PC-9 (cell line): ENCODE measurements at regions not wholly inside any gene's neighbourhood (a gene's known extent, or its start where the extent isn't known, plus 50 kb on each side); places are given as distances from the start of the nearest gene placed in this dataset.
"Not testable (repeated sequence)": the region's sequence is repeated elsewhere in the genome, so short reads cannot be mapped to it uniquely, and the experiment has no call there.

Experiments used
- BruUV-seq: library from RNA; stranded (reverse); fragments of 400-500 nt; replicated peaks from 2 replicates; lab custom pipeline; 2021; lab: Mats Ljungman, UMichigan
- CTCF ChIA-PET: fragments of 300-600 bp; sonication (Branson Sonifier 250); formaldehyde crosslinking; loops from one replicate; lab custom pipeline; 2022; ENCODE audit warnings: antibody characterized with exemption; lab: Charles Lee
- POLR2A ChIA-PET: fragments of 300-600 bp; sonication (Branson Sonifier 250); formaldehyde crosslinking; loops from one replicate; lab custom pipeline; 2022; ENCODE audit warnings: antibody characterized with exemption; ENCODE audit not compliant: unreplicated experiment; lab: Charles Lee
- DNase-seq, 2 experiments: peaks; one replicate each; pipeline versions ENCODE4 v3.0.0 to v3.0.0-alpha.2; 2015 to 2022; ENCODE audit warnings: mixed read lengths in 1 of 2
- H2AFZ ChIP-seq: fragments of 200-600 bp; sonication (generic); 2 replicates; pipeline ENCODE4 v1.8.1; 2017; ENCODE audit warnings: antibody characterized with exemption
- H3F3A ChIP-seq: fragments of 200-600 bp; sonication (generic); 2 replicates; pipeline ENCODE4 v1.8.1; 2017; ENCODE audit warnings: antibody characterized with exemption, mild to moderate bottlenecking, low read depth; ENCODE audit not compliant: insufficient read depth
- H3K27ac ChIP-seq: fragments of 200-600 bp; sonication (generic); 2 replicates; pipeline ENCODE4 v1.6.1; 2016; ENCODE audit warnings: mixed run types
- H3K27me3 ChIP-seq: fragments of 200-600 bp; sonication (generic); 2 replicates; pipeline ENCODE4 v1.6.1; 2016; ENCODE audit warnings: low read depth, mixed run types; ENCODE audit not compliant: insufficient read depth
- H3K36me3 ChIP-seq: fragments of 200-600 bp; sonication (generic); 2 replicates; pipeline ENCODE4 v1.6.1; 2016; ENCODE audit warnings: low read depth, mixed run types
- H3K4me1 ChIP-seq: fragments of 200-600 bp; sonication (generic); replicated peaks from 2 replicates; pipeline ENCODE4 v1.6.1; 2016; ENCODE audit warnings: mixed run types; ENCODE audit not compliant: insufficient read depth
- H3K4me2 ChIP-seq: fragments of 200-600 bp; sonication (generic); 2 replicates; pipeline ENCODE4 v1.6.1; 2017; ENCODE audit warnings: mixed run types
- H3K4me3 ChIP-seq: fragments of 200-600 bp; sonication (generic); 2 replicates; pipeline ENCODE4 v1.6.1; 2016; ENCODE audit warnings: mixed run types
- H3K79me2 ChIP-seq: fragments of 200-600 bp; sonication (generic); 2 replicates; pipeline ENCODE4 v1.6.1; 2017; ENCODE audit warnings: low read depth, mixed run types
- H3K9me2 ChIP-seq: fragments of 200-600 bp; sonication (generic); 2 replicates; pipeline ENCODE4 v1.8.1; 2017; ENCODE audit warnings: mild to moderate bottlenecking; ENCODE audit not compliant: insufficient read depth
- H3K9me3 ChIP-seq: fragments of 200-600 bp; sonication (generic); 2 replicates; pipeline ENCODE4 v1.8.1; 2016; ENCODE audit warnings: low read depth; ENCODE audit not compliant: insufficient read depth
- H4K20me1 ChIP-seq: fragments of 200-600 bp; sonication (generic); 2 replicates; pipeline ENCODE4 v1.8.1; 2017; ENCODE audit not compliant: insufficient read depth
- EZH2 ChIP-seq: fragments of 200-600 bp; sonication (generic); IDR thresholded peaks from 2 replicates; pipeline ENCODE4 v1.8.0; 2017; ENCODE audit warnings: antibody characterized with exemption, low read depth
- intact Hi-C: fragments of 100-400 bp; cut with micrococcal nuclease; formaldehyde crosslinking; loops from one replicate; pipeline ENCODE4 v1.10.0; 2022; ENCODE audit not compliant: unreplicated experiment

DNA sequence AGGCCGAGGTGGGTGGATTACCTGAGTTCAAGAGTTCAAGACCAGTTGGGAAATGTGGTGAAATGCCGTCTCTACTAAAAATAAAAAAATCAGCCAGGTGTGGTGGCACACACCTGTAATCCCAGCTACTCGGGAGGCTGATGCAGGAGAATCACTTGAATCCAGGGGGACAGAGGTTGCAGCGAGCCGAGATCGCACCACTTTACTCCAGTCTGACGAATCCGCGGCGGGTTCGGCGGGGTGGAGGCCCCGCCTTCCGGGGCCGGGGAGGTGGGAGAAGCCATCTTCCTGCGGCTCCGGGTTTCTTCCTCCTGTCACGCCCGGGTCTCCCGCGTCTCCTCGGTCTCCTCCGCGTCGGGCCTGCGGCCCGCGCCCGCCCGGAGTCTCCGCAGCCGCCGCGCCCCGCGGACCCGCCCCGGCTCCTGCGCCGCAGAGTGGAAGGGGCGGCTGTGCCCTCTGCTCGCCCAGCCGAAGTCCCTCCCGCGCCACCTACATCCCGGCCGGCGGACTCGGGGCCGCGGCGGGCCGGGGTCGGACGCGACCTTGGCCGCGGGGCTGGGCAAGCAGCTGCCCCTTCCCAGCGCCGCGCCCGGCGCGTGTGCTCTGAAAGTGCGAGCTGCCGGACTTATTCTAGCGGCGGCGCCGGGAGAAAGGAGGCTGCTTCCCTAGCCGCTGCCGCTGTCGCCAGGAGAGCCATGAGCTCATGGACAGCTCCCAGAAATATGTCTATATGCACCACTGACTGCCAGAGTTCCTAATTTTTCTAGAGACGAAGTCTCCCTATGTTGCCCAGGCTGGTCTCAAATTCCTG, 97.2 kb downstream of the LAT start:
- POLR2A ChIA-PET, H3F3A ChIP-seq, H3K79me2 ChIP-seq, H3K27ac ChIP-seq, BruUV-seq, intact Hi-C loops, CTCF ChIA-PET, H3K4me1 ChIP-seq, H4K20me1 ChIP-seq, H3K36me3 ChIP-seq, H3K9me2 ChIP-seq, H3K9me3 ChIP-seq: not testable (repeated sequence)
- Histone ChIP-seq H3K4me2 (peak overlapping the region; percentile 55), H3K27me3 (peaks cover 18% of the 10 kb centered on the region), H3K4me3 (peak overlapping the region; percentile 44; the same call in 1 of the 2 replicates), H2AFZ (peak overlapping the region; percentile 73; the same call in 1 of the 2 replicates)
- peak; percentile 45; the same call in 1 of the 2 replicates for TF ChIP-seq EZH2
- DNase-seq: peak in 1 of 2 experiments; percentile 25

DNA sequence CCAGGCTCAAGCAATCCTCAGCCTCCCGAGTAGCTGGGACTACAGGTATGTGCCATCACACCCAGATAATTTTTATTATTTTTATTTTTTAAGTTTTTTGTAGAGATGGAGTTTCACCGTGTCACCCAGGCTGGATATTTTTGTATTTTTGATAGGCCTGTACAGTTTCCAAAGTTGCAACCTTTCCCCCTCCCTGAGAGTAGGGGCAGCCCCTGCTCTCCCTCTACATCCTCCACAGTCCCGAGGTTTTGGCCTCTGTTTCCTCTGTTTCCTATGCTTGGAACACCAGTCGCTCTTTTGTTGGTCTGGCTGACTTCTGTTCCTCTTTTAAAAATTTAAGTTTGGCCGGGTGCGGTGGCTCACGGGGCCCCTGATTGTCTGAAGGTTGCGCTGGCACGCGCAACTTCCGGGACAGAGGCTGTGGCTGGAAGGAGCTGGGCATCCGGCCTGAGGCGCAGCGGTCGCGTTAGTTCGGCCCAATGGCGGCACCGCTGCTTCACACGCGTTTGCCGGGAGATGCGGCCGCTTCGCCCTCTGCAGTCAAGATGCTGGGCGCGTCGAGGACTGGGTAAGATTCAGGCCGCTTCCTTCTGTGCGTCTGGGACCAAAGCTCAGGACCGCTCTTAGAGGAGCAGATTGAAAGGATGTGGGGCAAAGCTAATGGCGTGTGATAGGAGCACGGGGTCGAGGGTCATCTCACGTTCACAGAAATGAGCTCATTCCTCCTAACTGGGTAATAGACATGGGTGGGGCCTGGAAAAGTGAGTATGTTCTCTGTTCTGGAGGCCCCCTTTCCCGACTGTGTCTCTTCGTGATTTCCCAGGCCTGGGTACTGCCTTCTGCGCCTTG, 89.9 kb downstream of the LAT start:
- intact Hi-C loops, BruUV-seq, POLR2A ChIA-PET, H2AFZ ChIP-seq, H3K79me2 ChIP-seq, H3F3A ChIP-seq, H3K4me2 ChIP-seq, H3K27me3 ChIP-seq, H3K27ac ChIP-seq, H3K4me3 ChIP-seq, DNase-seq, H3K9me3 ChIP-seq, H3K4me1 ChIP-seq, H3K36me3 ChIP-seq, H3K9me2 ChIP-seq, H4K20me1 ChIP-seq, CTCF ChIA-PET: not testable (repeated sequence)

DNA sequence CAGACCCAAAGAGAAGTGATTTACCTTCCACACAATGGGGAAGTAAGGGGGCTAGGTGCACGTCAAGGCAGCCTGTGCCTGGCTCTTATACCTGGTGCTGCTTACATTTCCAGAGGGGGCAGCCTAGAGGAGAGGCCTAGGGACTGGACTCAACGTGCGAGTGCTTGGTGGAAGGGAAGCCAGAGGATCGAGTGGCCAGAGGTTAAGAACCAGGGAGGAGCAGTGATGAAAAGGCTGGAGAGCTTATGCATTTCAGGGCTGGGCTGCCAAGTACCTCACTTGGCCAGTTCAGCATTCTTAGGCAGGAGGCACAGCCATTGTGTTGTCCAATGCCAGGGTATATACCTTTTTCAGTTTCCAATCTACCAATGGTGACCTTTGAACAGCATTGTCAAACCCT, 77.4 kb downstream of the LAT start:
- H2AFZ ChIP-seq, H4K20me1 ChIP-seq, intact Hi-C loops, H3K79me2 ChIP-seq, H3K27me3 ChIP-seq, H3K4me3 ChIP-seq, DNase-seq, BruUV-seq, H3K9me3 ChIP-seq, POLR2A ChIA-PET, H3K27ac ChIP-seq, H3K9me2 ChIP-seq, H3K36me3 ChIP-seq, H3K4me1 ChIP-seq, H3K4me2 ChIP-seq, CTCF ChIA-PET, H3F3A ChIP-seq: not testable (repeated sequence)

DNA sequence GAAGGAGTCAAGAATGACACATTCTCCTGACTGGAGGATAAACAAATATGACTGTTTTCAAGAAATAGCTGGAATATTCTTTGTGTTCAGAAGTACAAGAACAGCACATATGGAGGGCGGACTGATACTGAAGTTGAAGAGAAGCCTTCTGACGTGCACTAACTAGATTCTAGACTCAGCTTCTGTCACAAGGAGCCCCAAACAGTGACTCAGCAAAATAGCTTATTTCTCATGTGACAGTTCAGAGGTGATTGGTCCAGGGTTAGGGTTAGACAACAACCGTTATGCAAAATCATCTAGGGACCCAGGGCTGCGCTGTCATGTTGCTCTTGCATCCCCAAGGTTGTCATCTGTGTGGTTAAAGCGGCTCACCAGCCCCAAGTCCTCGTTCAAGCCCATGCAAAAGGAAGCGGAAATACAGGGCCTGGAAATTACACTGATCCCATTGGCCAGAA, 76.6 kb downstream of the LAT start:
- H3F3A ChIP-seq, intact Hi-C loops, POLR2A ChIA-PET, H3K4me3 ChIP-seq, DNase-seq, H3K79me2 ChIP-seq, H3K4me1 ChIP-seq, H3K36me3 ChIP-seq, H3K9me2 ChIP-seq, H4K20me1 ChIP-seq, BruUV-seq, CTCF ChIA-PET, H2AFZ ChIP-seq, H3K9me3 ChIP-seq, H3K27ac ChIP-seq, H3K4me2 ChIP-seq, H3K27me3 ChIP-seq: not testable (repeated sequence)

DNA sequence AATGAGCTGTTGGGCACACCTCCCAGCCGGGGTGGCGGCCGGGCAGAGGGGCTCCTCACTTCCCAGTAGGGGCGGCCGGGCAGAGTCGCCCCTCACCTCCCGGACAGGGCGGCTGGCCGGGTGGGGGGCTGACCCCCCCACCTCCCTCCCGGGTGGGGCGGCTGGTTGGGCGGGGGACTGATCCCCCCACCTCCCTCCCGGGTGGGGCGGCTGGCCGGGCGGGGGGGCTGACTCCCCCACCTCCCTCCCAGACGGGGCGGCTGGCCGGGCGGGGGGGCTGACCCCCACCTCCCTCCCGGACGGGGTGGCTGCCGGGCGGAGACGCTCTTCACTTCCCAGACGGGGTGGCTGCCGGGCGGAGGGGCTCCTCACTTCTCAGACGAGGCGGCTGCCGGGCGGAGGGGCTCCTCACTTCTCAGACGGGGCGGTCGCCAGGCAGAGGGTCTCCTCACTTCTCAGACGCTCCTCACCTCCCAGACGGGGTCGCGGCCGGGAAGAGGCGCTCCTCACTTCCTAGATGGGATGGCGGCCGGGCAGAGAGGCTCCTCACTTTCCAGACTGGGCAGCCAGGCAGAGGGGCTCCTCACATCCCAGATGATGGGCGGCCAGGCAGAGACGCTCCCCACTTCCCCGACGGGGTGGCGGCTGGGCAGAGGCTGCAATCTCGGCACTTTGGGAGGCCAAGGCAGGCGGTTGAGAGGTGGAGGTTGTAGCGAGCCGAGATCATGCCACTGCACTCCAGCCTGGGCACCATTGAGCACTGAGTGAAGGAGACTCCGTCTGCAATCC, 75.4 kb downstream of the LAT start:
- DNase-seq, H3K79me2 ChIP-seq, H3K9me3 ChIP-seq, H3K4me3 ChIP-seq, intact Hi-C loops, H3K9me2 ChIP-seq, H3K36me3 ChIP-seq, H2AFZ ChIP-seq, H3K27ac ChIP-seq, BruUV-seq, H3K27me3 ChIP-seq, H3K4me2 ChIP-seq, POLR2A ChIA-PET, CTCF ChIA-PET, H4K20me1 ChIP-seq, H3F3A ChIP-seq, H3K4me1 ChIP-seq: not testable (repeated sequence)

DNA sequence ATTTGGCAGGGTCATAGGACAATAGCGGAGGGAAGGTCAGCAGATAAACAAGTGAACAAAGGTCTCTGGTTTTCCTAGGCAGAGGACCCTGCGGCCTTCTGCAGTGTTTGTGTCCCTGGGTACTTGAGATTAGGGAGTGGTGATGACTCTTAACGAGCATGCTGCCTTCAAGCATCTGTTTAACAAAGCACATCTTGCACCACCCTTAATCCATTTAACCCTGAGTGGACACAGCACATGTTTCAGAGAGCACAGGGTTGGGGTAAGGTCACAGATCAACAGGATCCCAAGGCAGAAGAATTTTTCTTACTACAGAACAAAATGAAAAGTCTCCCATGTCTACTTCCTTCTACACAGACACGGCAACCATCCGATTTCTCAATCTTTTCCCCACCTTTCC, 74.7 kb downstream of the LAT start:
- H3K27ac ChIP-seq, H3K9me2 ChIP-seq, H2AFZ ChIP-seq, BruUV-seq, intact Hi-C loops, H3K36me3 ChIP-seq, H3F3A ChIP-seq, H3K27me3 ChIP-seq, DNase-seq, H3K9me3 ChIP-seq, H4K20me1 ChIP-seq, H3K4me3 ChIP-seq, CTCF ChIA-PET, H3K4me2 ChIP-seq, H3K4me1 ChIP-seq, H3K79me2 ChIP-seq, POLR2A ChIA-PET: not testable (repeated sequence)
